ENCODE measurements at regions not wholly inside any gene's neighbourhood (a gene's known extent, or its start where the extent isn't known, plus 50 kb on each side); places are given as distances from the start of the nearest gene placed in this dataset.

GRCh38 chr22:48476577-48476976 is 1351.1 kb downstream of the BRD1 start:
- intact Hi-C loops (cut with DNase I; ENCODE audit: low total_unique reads), result no loop called here
- 85 to 94% (median 91%) methylated on average over 4 to 5 of the region's 5 CpGs for WGBS, 5 donors
- Histone ChIP-seq H3K4me3 (no peak overlapping the region), H3K36me3 (no peaks in the 10 kb centered on the region), H3K27me3 (replicated peaks in 1 of 7) (peaks cover 0 to 66% (median 6%) of the 10 kb centered on the region in 7 donors), H3K9me3 (no peaks in the 10 kb centered on the region), H3K27ac (no peak overlapping the region), H3K4me1 (no peaks in the 10 kb centered on the region)
- TF ChIP-seq, protein P1, sequence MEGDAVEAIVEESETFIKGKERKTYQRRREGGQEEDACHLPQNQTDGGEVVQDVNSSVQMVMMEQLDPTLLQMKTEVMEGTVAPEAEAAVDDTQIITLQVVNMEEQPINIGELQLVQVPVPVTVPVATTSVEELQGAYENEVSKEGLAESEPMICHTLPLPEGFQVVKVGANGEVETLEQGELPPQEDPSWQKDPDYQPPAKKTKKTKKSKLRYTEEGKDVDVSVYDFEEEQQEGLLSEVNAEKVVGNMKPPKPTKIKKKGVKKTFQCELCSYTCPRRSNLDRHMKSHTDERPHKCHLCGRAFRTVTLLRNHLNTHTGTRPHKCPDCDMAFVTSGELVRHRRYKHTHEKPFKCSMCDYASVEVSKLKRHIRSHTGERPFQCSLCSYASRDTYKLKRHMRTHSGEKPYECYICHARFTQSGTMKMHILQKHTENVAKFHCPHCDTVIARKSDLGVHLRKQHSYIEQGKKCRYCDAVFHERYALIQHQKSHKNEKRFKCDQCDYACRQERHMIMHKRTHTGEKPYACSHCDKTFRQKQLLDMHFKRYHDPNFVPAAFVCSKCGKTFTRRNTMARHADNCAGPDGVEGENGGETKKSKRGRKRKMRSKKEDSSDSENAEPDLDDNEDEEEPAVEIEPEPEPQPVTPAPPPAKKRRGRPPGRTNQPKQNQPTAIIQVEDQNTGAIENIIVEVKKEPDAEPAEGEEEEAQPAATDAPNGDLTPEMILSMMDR (IDR thresholded peaks at IDR 0.05 in 8 of 11, conservative IDR thresholded peaks at IDR 0.05 in 3 of 11), result no peak
- TF ChIP-seq POLR2AphosphoS5 (IDR thresholded peaks at IDR 0.05), result no peak
- no peak for TF ChIP-seq POLR2A (IDR thresholded peaks at IDR 0.05)
- DNase-seq, result peak; percentile 22

DNA sequence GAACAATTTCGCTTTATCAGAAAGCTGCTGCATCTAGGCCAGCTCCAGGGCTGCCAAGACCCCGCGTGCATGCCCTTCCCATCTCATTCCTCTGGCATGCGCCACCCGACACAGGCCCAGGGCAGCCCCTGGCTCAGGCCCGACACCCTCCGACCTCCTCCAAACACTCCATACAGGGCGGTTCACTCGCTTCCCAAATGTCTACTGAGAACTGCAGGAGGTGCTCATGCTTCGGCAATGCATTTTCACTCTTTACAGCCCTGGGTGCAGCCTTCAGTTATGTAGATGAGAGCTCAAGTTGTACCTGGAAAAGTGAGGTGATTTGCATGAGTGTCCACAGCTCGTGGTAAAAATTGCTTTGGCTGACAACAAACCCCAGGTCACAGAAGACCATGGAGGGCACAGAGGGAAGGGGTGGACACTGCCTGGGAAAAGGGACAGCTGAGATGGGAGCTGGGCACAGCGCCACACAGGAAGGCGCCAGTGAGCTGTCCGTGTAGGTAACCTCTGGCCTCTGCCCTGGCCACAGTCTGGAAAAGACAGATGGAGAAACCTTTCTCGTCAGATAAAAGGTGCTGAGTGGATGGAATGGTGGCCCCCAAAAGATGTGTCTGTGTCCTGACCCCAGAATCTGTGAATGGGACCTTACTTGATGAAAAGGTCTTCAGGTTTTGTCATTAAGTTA is 1351.9 kb downstream of the BRD1 start:
- intact Hi-C loops (cut with DNase I; ENCODE audit: low total_unique reads), result no loop called here
- Histone ChIP-seq H3K27ac (no peak overlapping the region), H3K36me3 (no peaks in the 10 kb centered on the region), H3K9me3 (no peaks in the 10 kb centered on the region), H3K4me1 (no peaks in the 10 kb centered on the region), H3K27me3 (replicated peaks in 1 of 7) (peaks cover 0 to 66% (median 6%) of the 10 kb centered on the region in 7 donors), H3K4me3 (no peak overlapping the region)
- TF ChIP-seq, protein P1 (IDR thresholded peaks at IDR 0.05 in 8 of 11, conservative IDR thresholded peaks at IDR 0.05 in 3 of 11), result no peak
- no peak for TF ChIP-seq POLR2A (IDR thresholded peaks at IDR 0.05)
- no peak for TF ChIP-seq POLR2AphosphoS5 (IDR thresholded peaks at IDR 0.05)
- DNase-seq, result peak; percentile 67
- 79 to 95% (median 83%) methylated on average over 15 of the region's 15 CpGs for WGBS, 5 donors

- Histone ChIP-seq H3K36me3 (no peaks in the 10 kb centered on the region), H3K9me3 (no peaks in the 10 kb centered on the region), H3K4me1 (no peaks in the 10 kb centered on the region), H3K27ac (no peak overlapping the region), H3K4me3 (no peak overlapping the region), H3K27me3 (replicated peaks in 1 of 7) (peaks cover 0 to 66% (median 6%) of the 10 kb centered on the region in 7 donors)
- TF ChIP-seq, protein P1 (IDR thresholded peaks at IDR 0.05 in 8 of 11, conservative IDR thresholded peaks at IDR 0.05 in 3 of 11), result no peak
- TF ChIP-seq POLR2AphosphoS5 (IDR thresholded peaks at IDR 0.05), result no peak
- no peak for TF ChIP-seq POLR2A (IDR thresholded peaks at IDR 0.05)
- intact Hi-C loops (cut with DNase I; ENCODE audit: low total_unique reads), result no loop called here
- peak; percentile 41 for DNase-seq
- WGBS, 5 donors, result 76 to 89% (median 83%) methylated on average over 6 to 9 of the region's 9 CpGs
Observed at GRCh38 chr22:48474881-48475280, 1352.8 kb downstream of the BRD1 start.

- no peak overlapping the region for H3K27ac ChIP-seq
- TF ChIP-seq POLR2AphosphoS5 (IDR thresholded peaks at IDR 0.05) (no peak), POLR2A (IDR thresholded peaks at IDR 0.05) (no peak)
- TF ChIP-seq, protein P1 (IDR thresholded peaks at IDR 0.05 in 8 of 11, conservative IDR thresholded peaks at IDR 0.05 in 3 of 11), result no peak
- intact Hi-C loops (cut with DNase I; ENCODE audit: low total_unique reads), result no loop called here
- peaks cover 0 to 56% (median 6%) of the 10 kb centered on the region in 7 donors for H3K27me3 ChIP-seq (replicated peaks in 1 of 7)
- no peak overlapping the region for H3K4me3 ChIP-seq
- H3K4me1 ChIP-seq, result no peaks in the 10 kb centered on the region
- no peak for DNase-seq
- no peaks in the 10 kb centered on the region for H3K9me3 ChIP-seq
- WGBS, 5 donors, result 81 to 88% (median 86%) methylated on average over 7 of the region's 7 CpGs
- no peaks in the 10 kb centered on the region for H3K36me3 ChIP-seq
Observed at GRCh38 chr22:48473202-48473601, 1354.5 kb downstream of the BRD1 start.

Data from spleen (tissue), 11 donors.